BE2C (cell line): ENCODE measurements at regions not wholly inside any gene's neighbourhood (a gene's known extent, or its start where the extent isn't known, plus 50 kb on each side); places are given as distances from the start of the nearest gene placed in this dataset.

Experiments
- DNase-seq: peaks from one replicate; pipeline ENCODE4 v3.0.0-alpha.2; 2020
- H3K27me3 ChIP-seq: fragments of 250-450 bp; sonication (Bioruptor Pico); 2 replicates; pipeline ENCODE4 v1.5.1; 2020; ENCODE audit warnings: mild to moderate bottlenecking
- H3K36me3 ChIP-seq: fragments of 250-450 bp; sonication (Bioruptor Pico); 2 replicates; pipeline ENCODE4 v1.5.1; 2020; ENCODE audit warnings: mild to moderate bottlenecking
- H3K4me1 ChIP-seq: fragments of 250-450 bp; sonication (Bioruptor Pico); 2 replicates; pipeline ENCODE4 v1.5.1; 2020
- H3K4me3 ChIP-seq: 2 replicates; pipeline ENCODE4 v1.5.1; 2011; ENCODE audit warnings: low read depth, low read length
- H3K9me3 ChIP-seq: fragments of 250-450 bp; sonication (Bioruptor Pico); 2 replicates; pipeline ENCODE4 v1.5.1; 2020
- TF ChIP-seq, protein P1 (sequence below): IDR thresholded peaks from 2 replicates; pipeline ENCODE4 v1.5.1; 2012; ENCODE audit warnings: mild to moderate bottlenecking, low read depth, low read length

DNA sequence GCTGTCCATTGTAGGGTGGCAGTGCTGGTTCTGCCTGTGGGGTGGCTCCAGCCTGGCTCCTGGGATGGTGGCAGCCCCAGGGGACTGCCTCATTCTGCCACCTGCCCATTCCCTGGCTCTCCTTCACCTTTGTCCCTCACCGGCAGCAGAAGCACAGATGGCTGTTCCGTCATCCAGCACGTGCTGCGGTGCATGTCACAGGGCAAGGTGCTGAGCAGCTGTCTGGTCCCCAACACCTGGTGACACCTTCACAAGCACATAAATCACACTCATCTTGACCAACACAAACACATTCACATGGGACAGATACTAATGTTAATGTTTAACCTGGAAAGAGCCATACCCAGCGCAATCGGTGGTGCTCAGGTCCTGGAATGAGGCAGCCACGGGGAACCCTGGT is 126.8 kb downstream of the UQCRFS1 start:
- H3K9me3 ChIP-seq: no peaks in the 10 kb centered on the region
- no peaks in the 10 kb centered on the region for H3K27me3 ChIP-seq
- TF ChIP-seq, protein P1, sequence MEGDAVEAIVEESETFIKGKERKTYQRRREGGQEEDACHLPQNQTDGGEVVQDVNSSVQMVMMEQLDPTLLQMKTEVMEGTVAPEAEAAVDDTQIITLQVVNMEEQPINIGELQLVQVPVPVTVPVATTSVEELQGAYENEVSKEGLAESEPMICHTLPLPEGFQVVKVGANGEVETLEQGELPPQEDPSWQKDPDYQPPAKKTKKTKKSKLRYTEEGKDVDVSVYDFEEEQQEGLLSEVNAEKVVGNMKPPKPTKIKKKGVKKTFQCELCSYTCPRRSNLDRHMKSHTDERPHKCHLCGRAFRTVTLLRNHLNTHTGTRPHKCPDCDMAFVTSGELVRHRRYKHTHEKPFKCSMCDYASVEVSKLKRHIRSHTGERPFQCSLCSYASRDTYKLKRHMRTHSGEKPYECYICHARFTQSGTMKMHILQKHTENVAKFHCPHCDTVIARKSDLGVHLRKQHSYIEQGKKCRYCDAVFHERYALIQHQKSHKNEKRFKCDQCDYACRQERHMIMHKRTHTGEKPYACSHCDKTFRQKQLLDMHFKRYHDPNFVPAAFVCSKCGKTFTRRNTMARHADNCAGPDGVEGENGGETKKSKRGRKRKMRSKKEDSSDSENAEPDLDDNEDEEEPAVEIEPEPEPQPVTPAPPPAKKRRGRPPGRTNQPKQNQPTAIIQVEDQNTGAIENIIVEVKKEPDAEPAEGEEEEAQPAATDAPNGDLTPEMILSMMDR: no peak
- DNase-seq: no peak
- no peak overlapping the region for H3K4me3 ChIP-seq
- no peaks in the 10 kb centered on the region for H3K36me3 ChIP-seq
- no peaks in the 10 kb centered on the region for H3K4me1 ChIP-seq

GRCh38 chr19:29085630-29086029 is 127.3 kb downstream of the UQCRFS1 start:
- DNase-seq: no peak
- Histone ChIP-seq H3K4me1 (no peaks in the 10 kb centered on the region), H3K9me3 (no peaks in the 10 kb centered on the region), H3K36me3 (no peaks in the 10 kb centered on the region), H3K27me3 (no peaks in the 10 kb centered on the region), H3K4me3 (no peak overlapping the region)
- TF ChIP-seq, protein P1: no peak

GRCh38 chr19:29085206-29085605 is 127.7 kb downstream of the UQCRFS1 start:
- no peak for DNase-seq
- H3K4me3 ChIP-seq: no peak overlapping the region
- H3K9me3 ChIP-seq: no peaks in the 10 kb centered on the region
- TF ChIP-seq, protein P1: no peak
- no peaks in the 10 kb centered on the region for H3K27me3 ChIP-seq
- no peaks in the 10 kb centered on the region for H3K36me3 ChIP-seq
- H3K4me1 ChIP-seq: no peaks in the 10 kb centered on the region

- Histone ChIP-seq H3K36me3 (no peaks in the 10 kb centered on the region), H3K27me3 (no peaks in the 10 kb centered on the region), H3K4me3 (no peak overlapping the region), H3K4me1 (no peaks in the 10 kb centered on the region), H3K9me3 (no peaks in the 10 kb centered on the region)
- TF ChIP-seq, protein P1: 0 out of 2 replicates have a peak, but pooled peaks have one; percentile 3
- DNase-seq: no peak
Measured at GRCh38 chr19:29084266-29084665, 128.7 kb downstream of the UQCRFS1 start.

- Histone ChIP-seq H3K27me3 (no peaks in the 10 kb centered on the region), H3K36me3 (no peaks in the 10 kb centered on the region), H3K4me3 (no peak overlapping the region), H3K4me1 (no peaks in the 10 kb centered on the region), H3K9me3 (no peaks in the 10 kb centered on the region)
- DNase-seq: no peak
- TF ChIP-seq, protein P1: no peak
Measured at GRCh38 chr19:29083863-29084262, 129.1 kb downstream of the UQCRFS1 start.

DNA sequence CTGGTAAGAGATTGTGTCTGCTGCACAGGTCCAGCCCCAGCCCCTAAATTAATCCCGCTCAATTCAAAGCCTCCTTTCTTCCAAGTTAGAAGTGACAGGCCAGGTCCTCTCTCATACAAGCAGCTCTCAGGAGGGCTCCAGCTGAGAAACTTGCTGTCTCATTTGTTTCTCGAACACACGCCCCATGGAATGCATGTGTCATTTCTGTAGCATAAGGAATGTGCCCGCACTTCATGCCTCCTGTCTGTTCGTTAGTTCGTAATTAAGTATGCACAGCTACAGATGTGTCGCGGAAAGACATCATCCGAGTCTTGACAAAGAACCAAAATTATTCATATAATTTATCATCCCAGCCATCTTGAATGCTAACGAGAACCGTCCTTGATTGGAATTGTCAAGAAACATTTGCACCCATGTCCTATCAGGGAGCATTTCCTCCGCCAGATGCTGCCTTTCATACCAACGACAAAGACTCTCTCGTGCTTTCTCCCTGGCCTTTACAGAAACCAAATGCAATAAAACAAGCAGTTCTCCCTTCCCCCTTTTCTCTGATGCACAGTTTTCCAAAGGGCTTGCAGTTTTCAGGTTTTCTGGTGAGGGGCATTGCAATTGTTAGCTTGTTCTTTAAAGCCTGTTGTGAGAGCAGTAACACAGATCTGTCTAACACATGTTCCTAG is 133.5 kb downstream of the UQCRFS1 start:
- Histone ChIP-seq H3K4me1 (no peaks in the 10 kb centered on the region), H3K27me3 (no peaks in the 10 kb centered on the region), H3K9me3 (no peaks in the 10 kb centered on the region), H3K4me3 (no peak overlapping the region), H3K36me3 (no peaks in the 10 kb centered on the region)
- TF ChIP-seq, protein P1: no peak
- DNase-seq: no peak
